Keratinocyte (primary cell): ENCODE measurements at regions not wholly inside any gene's neighbourhood (a gene's known extent, or its start where the extent isn't known, plus 50 kb on each side); places are given as distances from the start of the nearest gene placed in this dataset.

Experiments used
- DNase-seq: peaks from one replicate; pipeline ENCODE4 v3.0.0-alpha.2; 2011; ENCODE audit warnings: low read depth, missing footprints, low spot score
- FAIRE-seq: peaks from 2 replicates; lab custom pipeline; 2011; peaks lifted over from hg19 to GRCh38; lab: Jason Lieb, UNC
- H2AFZ ChIP-seq: 2 replicates; pipeline ENCODE4 v1.6.0; 2012; ENCODE audit warnings: low read length, control low read depth, inconsistent platforms; ENCODE audit not compliant: control insufficient read depth
- H3K27ac ChIP-seq: 2 replicates; pipeline ENCODE4 v1.5.1; 2011; ENCODE audit warnings: low read length; ENCODE audit not compliant: control insufficient read depth, insufficient read depth
- H3K27me3 ChIP-seq: 3 replicates; pipeline ENCODE4 v1.6.0; 2011; ENCODE audit warnings: low read length; ENCODE audit not compliant: control insufficient read depth, insufficient read depth; ENCODE audit errors: extremely low read depth
- H3K36me3 ChIP-seq, 2 experiments: 2 replicates in 1 of 2; 3 replicates in 1 of 2; pipeline ENCODE4 v1.5.1; 2011; ENCODE audit warnings: low read length in 2 of 2, mild to moderate bottlenecking in 1 of 2; ENCODE audit not compliant: control insufficient read depth in 2 of 2, insufficient read depth in 2 of 2; ENCODE audit errors: extremely low read depth in 1 of 2
- H3K4me1 ChIP-seq: 3 replicates; pipeline ENCODE4 v1.5.1; 2011; ENCODE audit warnings: low read length; ENCODE audit not compliant: control insufficient read depth, insufficient read depth; ENCODE audit errors: extremely low read depth
- H3K4me2 ChIP-seq: 3 replicates; pipeline ENCODE4 v1.6.0; 2011; ENCODE audit warnings: low read depth, low read length; ENCODE audit not compliant: control insufficient read depth, insufficient read depth; ENCODE audit errors: extremely low read depth
- H3K4me3 ChIP-seq, 3 experiments: fragments of 200-600 bp in 1 of 3; sonication (generic) in 1 of 3; 2 replicates in 2 of 3; 3 replicates in 1 of 3; pipeline ENCODE4 v1.5.1; 2011 to 2016; ENCODE audit warnings: low read length in 3 of 3, mild to moderate bottlenecking in 3 of 3, control low read depth in 2 of 3, inconsistent platforms in 1 of 3, low read depth in 1 of 3, mixed read lengths in 1 of 3, mixed run types in 1 of 3, moderate library complexity in 1 of 3; ENCODE audit not compliant: control insufficient read depth in 2 of 3, insufficient read depth in 2 of 3; ENCODE audit errors: extremely low read depth in 1 of 3
- H3K79me2 ChIP-seq: 2 replicates; pipeline ENCODE4 v1.6.0; 2012; ENCODE audit warnings: low read length; ENCODE audit not compliant: control insufficient read depth, insufficient read depth
- H3K9ac ChIP-seq: 3 replicates; pipeline ENCODE4 v1.6.0; 2011; ENCODE audit warnings: low read length; ENCODE audit not compliant: control insufficient read depth, insufficient read depth; ENCODE audit errors: extremely low read depth
- H3K9me1 ChIP-seq: 3 replicates; pipeline ENCODE4 v1.6.0; 2011; ENCODE audit warnings: low read length; ENCODE audit not compliant: control insufficient read depth, insufficient read depth; ENCODE audit errors: extremely low read depth
- H3K9me3 ChIP-seq: 2 replicates; pipeline ENCODE4 v1.5.1; 2012; ENCODE audit warnings: low read depth, low read length; ENCODE audit not compliant: control insufficient read depth
- H4K20me1 ChIP-seq: 3 replicates; pipeline ENCODE4 v1.6.0; 2011; ENCODE audit warnings: low read length; ENCODE audit not compliant: control insufficient read depth, insufficient read depth; ENCODE audit errors: extremely low read depth
- EZH2 ChIP-seq: IDR thresholded peaks from one replicate; pipeline ENCODE4 v1.6.1; 2012; ENCODE audit warnings: inconsistent platforms, mild to moderate bottlenecking, low read length, moderate library complexity
- dilution Hi-C: fragments of 300-500 bp; cut with MboI; formaldehyde crosslinking; loops from one replicate; pipeline ENCODE4 v1.7.0; 2020; ENCODE audit warnings: low sequenced_read_pairs; ENCODE audit not compliant: extremely low pct_ligation_motif_present
- TF ChIP-seq, protein P1 (sequence below), 3 experiments: IDR thresholded peaks in 1 of 3; conservative IDR thresholded peaks in 1 of 3; optimal IDR thresholded peaks in 1 of 3; 2 replicates in 2 of 3; 3 replicates in 1 of 3; pipeline versions ENCODE3 to v1.5.1; 2011; ENCODE audit warnings: low read length in 3 of 3, mild to moderate bottlenecking in 3 of 3, moderate library complexity in 2 of 3, control low read depth in 1 of 3, inconsistent platforms in 1 of 3; ENCODE audit not compliant: insufficient read depth in 2 of 3; ENCODE audit errors: extremely low read depth in 1 of 3

DNA sequence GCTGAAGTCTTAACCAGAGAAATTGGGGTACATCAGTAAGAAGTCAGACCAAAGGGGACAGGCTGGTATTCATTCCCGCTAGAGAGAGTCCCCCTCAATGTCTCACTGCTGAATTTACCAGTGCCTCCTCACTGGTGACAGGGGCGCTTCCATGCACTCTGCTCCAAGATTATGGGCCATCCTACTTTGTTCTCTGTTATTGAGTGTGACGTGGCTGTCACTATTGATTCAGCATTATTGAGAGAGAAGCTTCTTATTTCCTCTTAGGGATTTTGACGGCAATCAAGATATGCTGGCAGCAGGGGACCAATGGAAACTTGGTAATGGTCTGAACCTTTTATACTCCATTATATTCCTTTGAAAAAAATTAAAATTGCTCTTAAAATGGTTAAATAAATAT is 118.6 kb downstream of the SYF2 start:
- H3K9me1 ChIP-seq = no peaks in the 10 kb centered on the region
- no peak overlapping the region for H2AFZ ChIP-seq
- no peak overlapping the region for H3K27ac ChIP-seq
- FAIRE-seq (no peak), DNase-seq (no peak)
- no peak overlapping the region for H3K4me2 ChIP-seq
- H3K4me3 ChIP-seq = no peak overlapping the region
- H3K9ac ChIP-seq = no peak overlapping the region
- peaks cover 3% of the 10 kb centered on the region for H3K9me3 ChIP-seq
- peaks cover 7% of the 10 kb centered on the region for H3K27me3 ChIP-seq
- dilution Hi-C loops = no loop called here
- H3K79me2 ChIP-seq = no peaks in the 10 kb centered on the region
- H3K36me3 ChIP-seq = no peaks in the 10 kb centered on the region
- H4K20me1 ChIP-seq = no peaks in the 10 kb centered on the region
- no peak for TF ChIP-seq EZH2
- TF ChIP-seq, protein P1, sequence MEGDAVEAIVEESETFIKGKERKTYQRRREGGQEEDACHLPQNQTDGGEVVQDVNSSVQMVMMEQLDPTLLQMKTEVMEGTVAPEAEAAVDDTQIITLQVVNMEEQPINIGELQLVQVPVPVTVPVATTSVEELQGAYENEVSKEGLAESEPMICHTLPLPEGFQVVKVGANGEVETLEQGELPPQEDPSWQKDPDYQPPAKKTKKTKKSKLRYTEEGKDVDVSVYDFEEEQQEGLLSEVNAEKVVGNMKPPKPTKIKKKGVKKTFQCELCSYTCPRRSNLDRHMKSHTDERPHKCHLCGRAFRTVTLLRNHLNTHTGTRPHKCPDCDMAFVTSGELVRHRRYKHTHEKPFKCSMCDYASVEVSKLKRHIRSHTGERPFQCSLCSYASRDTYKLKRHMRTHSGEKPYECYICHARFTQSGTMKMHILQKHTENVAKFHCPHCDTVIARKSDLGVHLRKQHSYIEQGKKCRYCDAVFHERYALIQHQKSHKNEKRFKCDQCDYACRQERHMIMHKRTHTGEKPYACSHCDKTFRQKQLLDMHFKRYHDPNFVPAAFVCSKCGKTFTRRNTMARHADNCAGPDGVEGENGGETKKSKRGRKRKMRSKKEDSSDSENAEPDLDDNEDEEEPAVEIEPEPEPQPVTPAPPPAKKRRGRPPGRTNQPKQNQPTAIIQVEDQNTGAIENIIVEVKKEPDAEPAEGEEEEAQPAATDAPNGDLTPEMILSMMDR (optimal IDR thresholded peaks at IDR 0.05 in 1 of 3, IDR thresholded peaks at IDR 0.05 in 1 of 3, conservative IDR thresholded peaks at IDR 0.05 in 1 of 3; ENCODE audit: extremely low read depth in 1 of 3, insufficient read depth in 2 of 3, low read length in 3 of 3) = no peak
- H3K4me1 ChIP-seq = no peaks in the 10 kb centered on the region

DNA sequence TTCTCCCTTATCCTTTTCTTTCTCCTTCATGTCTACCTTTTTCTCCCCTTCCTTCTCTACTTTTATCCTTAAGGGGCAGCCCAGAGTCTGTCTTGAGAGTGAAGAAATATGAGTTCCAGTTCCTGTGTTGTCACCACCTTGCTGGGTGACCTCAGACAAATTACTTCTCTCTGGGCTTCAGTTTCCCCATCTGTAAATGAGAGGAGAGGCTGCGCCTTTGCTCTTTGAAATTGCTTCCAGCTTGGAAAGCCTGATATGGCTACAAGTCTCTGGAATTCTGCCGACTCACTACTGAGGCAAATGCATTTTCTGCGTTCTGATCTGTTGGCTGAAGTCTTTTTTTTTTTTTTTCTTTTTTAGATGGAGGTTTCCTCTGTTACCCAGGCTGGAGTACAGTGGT is 119.2 kb downstream of the SYF2 start:
- H3K4me3 ChIP-seq = no peak overlapping the region
- H3K9ac ChIP-seq = no peak overlapping the region
- dilution Hi-C loops = no loop called here
- H3K4me2 ChIP-seq = no peak overlapping the region
- FAIRE-seq (no peak), DNase-seq (no peak)
- H3K79me2 ChIP-seq = no peaks in the 10 kb centered on the region
- H3K4me1 ChIP-seq = no peaks in the 10 kb centered on the region
- no peaks in the 10 kb centered on the region for H4K20me1 ChIP-seq
- H3K9me1 ChIP-seq = no peaks in the 10 kb centered on the region
- H2AFZ ChIP-seq = no peak overlapping the region
- no peaks in the 10 kb centered on the region for H3K36me3 ChIP-seq
- H3K27ac ChIP-seq = no peak overlapping the region
- peaks cover 7% of the 10 kb centered on the region for H3K27me3 ChIP-seq
- no peak for TF ChIP-seq EZH2
- TF ChIP-seq, protein P1 (optimal IDR thresholded peaks at IDR 0.05 in 1 of 3, IDR thresholded peaks at IDR 0.05 in 1 of 3, conservative IDR thresholded peaks at IDR 0.05 in 1 of 3; ENCODE audit: extremely low read depth in 1 of 3, insufficient read depth in 2 of 3, low read length in 3 of 3) = no peak
- H3K9me3 ChIP-seq = peaks cover 3% of the 10 kb centered on the region
